CD1c-positive myeloid dendritic cell (primary cell): ENCODE measurements at regions not wholly inside any gene's neighbourhood (a gene's known extent, or its start where the extent isn't known, plus 50 kb on each side); places are given as distances from the start of the nearest gene placed in this dataset.
A peak's percentile ranks its signal among the peaks of the same experiment; 100 is the strongest.
"Not testable (repeated sequence)": the region's sequence is repeated elsewhere in the genome, so short reads cannot be mapped to it uniquely, and the experiment has no call there.

Source experiments
- DNase-seq: peaks from one replicate; pipeline ENCODE4 v3.0.0-alpha.2; 2016; ENCODE audit errors: extremely low spot score

- DNase-seq, result no peak
Measured at GRCh38 chr6:148602136-148602535, 144.7 kb upstream of the UST start.

- no peak for DNase-seq
Measured at GRCh38 chr6:148608199-148608951, 138.5 kb upstream of the UST start.

DNA sequence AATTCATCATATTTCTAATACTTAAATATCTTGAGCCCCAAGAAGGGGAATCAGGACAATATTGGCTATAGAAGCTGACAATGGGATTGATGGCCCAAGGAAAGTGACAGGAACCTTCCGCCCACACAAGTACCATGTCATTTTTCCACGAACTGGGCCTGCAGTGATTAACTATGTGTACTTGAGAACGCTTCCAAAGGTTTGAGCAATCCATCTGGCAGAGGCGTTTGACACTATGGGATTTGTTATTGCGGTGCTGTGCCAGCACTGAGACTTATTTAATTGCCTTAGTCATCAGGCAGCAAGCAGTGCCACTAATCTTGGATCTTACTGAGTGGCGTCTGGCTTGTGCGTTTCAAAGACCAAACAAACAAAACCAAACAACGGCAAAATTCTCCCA lies 135.6 kb upstream of the UST start:
- peak; percentile 64 for DNase-seq

DNA sequence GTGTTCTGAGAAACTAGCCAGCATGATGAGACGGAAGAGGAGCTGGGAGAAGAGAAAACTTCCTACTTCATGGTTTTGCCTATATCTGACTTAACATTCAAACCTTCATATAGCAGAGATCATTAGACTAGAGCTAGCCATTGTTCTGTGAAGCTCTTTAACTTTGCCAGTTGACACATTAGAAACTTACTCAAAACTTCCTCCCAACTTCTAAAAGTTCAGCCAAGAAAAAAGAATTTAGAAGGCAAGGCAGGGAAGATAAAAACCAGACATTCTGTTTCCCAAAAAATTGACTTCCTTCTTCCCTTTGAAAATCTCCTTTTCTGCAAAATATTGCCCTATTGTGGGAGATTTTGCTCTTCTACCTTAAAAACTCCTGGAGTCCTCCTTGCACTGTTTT lies 134.8 kb upstream of the UST start:
- no peak for DNase-seq

DNA sequence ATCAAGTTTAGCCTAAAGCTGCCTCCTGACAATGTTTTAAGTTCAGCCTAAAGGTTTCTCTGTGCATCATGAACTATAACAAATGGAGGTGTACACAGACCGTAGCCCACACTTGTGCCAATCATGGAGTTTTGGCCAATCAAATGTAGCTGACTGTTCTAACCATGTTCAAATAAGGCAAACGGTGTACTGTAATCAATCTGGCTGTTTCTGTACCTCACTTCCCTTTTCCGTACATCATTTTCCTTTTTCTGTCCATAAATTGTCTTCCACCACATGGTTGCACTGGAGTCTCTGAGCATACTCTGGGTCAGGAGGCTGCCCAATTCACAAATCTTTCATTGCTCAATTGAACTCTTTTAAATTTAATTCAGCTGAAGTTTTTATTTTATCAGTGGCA lies 132.2 kb upstream of the UST start:
- no peak for DNase-seq

DNA sequence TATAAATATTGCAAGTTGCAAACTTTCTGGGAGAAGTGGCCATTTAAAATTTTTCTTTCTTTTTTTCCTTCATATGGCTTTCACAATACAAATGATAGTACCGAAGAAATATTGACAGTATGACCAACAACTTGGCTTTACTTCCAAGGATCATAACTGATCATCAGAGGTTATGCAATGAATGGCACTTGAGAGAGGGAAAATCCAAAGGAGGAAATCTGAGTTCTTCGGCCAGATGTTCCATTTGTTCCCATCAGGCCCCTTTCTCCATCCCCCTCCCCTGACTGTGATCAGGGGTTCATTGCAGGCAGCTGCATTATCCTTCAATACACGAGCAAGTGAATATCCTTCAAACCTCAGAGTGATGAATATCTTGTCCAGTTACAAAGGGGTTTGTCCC lies 130.0 kb upstream of the UST start:
- no peak for DNase-seq

- DNase-seq, result peak; percentile 33
Measured at GRCh38 chr6:148617530-148617929, 129.3 kb upstream of the UST start.

DNA sequence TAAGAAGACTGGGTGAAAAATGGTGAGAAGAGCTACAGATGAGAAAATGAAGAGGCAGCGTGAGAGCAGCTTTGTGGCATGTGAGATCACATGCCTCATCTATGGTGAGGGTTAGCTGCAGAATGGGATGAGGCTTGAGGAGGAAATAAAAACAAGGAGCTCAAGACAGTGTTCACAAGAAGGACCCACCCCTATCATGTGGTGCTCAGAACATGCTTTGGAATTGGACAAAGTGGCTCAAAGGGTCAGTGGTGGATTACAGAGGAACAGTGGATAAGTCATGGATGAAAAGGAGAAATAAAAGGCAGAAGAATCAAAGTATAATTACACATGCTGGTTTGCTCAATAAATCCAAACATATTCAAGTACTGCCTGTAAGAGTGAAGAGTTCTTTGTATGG lies 126.9 kb upstream of the UST start:
- DNase-seq, result no peak

DNA sequence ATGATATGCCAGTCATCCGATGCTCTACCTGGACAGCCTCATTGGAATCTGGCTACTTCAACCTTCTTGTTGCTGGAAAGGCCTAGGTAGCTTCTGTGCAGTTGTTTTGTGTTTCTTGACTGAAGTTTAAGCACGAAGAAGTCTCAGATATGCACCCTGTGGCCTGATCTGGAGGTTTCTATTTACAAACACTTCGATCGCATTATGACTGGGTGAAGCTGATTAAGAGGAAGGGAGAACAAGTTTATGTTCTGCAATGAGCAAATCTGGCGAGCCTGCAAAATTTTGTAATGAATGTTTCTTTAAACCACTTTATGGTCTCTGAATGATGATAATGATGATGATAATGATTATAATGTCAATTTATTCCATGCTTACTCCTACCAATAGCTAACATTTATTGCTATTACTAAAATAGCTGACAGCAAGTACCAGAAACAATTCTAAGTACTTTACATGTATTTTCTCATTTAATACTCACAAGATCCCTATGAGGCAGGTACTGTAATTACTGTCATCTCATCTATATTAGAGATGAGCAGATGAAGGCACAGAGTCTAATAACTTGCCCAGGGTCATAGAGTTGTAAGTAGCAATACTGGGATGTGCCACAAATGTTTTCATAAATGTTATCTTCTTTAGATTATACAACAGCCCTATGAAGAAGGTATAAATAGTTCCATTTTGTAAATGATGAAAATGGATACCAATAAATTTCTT lies 126.1 kb upstream of the UST start:
- peak; percentile 71 for DNase-seq

DNA sequence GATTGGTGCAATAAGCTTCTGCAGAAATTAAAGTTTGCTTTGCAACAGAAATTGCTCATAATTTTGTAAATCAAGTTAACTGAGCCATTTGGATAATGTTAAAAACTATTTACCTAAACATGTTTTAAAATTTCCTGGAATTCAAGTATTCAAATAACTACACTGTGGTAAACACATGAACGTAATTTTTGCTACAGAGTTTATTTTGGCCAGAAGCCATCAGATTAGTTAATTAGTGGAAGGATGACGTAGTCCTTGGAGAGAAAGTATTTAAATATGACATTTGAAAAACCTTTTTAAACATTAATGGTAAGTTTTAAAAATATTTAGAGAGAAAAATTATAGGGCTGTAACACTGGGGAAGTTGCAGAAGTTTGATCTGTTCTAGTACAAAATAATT lies 121.2 kb upstream of the UST start:
- no peak for DNase-seq

DNA sequence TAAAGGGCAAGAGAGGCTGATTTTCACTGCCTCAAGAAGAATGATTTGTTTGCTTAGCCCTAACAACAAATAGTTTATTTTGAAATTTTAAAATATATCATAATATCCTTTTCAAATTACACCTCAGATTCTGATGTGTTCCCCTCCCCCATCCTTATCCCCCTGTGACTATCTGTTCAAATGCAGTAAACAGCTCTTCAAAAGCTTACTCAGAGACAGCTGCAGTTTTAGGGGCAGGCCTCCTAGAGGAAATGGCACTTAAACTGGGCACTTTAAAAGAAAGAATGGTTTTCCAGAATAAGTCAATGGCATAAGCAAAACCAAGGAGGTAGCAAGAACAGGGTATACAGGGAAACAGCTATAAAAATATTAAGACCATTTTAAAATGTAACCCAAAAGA lies 118.6 kb upstream of the UST start:
- no peak for DNase-seq

DNA sequence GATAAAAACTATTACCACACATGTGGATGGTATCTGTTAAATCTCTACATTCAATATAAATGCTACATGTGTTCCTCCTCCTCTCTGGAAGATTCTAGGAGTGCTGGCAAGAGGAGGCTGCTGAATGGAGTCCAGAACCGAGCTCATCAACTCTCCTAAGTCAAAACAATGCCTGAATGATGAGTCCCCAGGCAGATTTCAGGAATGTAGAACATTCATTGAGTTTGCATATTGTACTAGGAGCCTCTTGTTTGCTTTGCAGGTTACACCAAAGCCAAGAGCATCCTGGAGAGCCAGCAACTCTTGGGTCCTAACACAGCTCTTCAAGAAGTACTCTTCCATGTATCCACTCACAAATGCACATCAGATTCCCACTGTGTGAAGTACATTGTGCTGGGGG lies 117.6 kb upstream of the UST start:
- no peak for DNase-seq

DNA sequence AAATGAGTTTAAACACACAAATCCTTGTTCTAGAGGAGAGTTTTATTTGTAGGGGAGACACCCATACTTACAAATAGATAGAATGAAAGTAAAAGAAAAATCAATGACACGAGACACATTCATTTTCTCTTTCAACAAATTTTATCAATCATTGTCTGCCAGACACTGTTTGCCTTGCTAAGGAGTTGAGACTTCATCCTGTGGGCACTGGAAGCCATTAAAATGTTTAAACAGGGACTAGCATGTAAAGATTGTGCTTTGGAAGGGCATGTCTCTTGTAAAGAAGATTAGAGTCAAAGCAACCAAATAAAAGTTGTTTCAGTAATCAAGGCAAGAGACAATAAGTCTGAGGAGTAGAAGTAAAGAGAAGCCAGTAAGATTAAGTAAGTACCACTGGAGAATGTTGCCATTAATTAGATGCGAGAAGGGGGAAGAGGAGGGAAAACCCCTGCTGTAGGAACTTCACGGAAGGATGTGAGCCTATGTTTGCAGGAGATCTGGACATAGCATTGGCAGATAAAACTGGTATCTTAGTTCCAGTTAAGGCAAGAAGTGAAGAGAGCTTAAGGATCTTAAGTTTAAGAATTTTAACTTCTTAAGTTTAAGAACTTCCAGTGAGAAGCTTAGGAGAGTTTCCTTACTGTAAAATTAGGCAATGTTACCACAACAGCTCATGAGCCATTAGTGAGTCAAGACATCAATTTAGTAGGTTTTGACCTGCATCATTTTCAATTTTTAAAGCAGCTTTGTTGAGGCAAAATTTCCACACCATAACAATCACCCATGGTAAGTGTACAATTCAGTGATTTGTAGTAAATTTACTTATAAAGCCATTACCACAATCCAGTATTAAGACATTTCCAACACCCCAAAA lies 117.0 kb upstream of the UST start:
- DNase-seq, result no peak

DNA sequence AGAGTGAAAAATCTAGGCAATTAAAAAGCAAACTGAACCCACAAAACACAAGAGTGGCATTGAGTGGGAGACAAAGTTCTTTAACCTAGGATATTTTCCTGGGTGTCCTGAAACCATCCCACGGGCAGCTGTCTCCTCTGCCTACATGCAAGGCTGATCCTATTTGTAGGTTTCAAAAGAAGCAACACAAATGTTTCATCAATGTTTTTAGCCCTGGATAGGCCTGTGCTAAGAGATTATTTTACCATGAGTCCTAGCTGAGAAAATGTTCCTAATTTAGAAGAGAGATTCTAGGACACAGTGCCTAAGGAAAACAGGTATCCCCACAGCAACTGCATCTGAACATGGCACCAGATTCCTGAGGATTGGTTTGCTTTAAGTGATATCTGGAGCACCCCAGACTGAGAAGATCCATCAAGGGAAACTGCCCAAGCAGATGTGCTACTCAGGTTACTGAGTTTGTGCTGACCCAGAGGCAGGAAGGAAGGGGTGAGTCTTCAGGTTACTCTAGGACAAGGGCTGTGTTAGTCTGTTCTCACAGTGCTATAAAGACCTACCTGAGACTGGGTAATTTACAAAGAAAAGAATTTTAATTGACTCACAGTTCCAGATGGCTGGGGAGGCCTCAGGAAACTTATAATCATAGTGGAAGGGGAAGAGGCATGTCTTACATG lies 111.6 kb upstream of the UST start:
- DNase-seq, result no peak

GRCh38 chr6:148641836-148642235 lies 105.0 kb upstream of the UST start:
- DNase-seq, result not testable (repeated sequence)

DNA sequence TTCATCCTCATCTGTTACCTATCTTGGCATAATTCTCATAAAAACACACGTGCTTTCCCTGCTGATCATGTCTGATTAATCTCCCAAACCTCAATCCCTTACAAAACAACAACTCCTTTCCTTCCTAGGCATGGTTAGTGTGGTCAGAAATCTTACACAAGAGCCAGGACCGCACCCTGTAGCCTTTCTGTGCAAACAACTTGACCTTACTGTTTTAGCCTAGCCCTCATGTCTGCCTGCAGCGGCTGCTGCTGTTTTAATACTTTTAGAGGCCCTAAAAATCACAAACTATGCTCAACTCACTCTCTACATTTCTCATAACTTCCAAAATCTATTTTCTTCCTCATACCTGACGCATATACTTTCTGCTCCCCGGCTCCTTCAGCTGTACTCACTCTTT lies 103.6 kb upstream of the UST start:
- not testable (repeated sequence) for DNase-seq

- not testable (repeated sequence) for DNase-seq
Measured at GRCh38 chr6:148645049-148645448, 101.8 kb upstream of the UST start.

- peak; percentile 56 for DNase-seq
Measured at GRCh38 chr6:148648754-148649453, 97.9 kb upstream of the UST start.

- DNase-seq, result peak; percentile 42
Measured at GRCh38 chr6:148649454-148649963, 97.3 kb upstream of the UST start.

DNA sequence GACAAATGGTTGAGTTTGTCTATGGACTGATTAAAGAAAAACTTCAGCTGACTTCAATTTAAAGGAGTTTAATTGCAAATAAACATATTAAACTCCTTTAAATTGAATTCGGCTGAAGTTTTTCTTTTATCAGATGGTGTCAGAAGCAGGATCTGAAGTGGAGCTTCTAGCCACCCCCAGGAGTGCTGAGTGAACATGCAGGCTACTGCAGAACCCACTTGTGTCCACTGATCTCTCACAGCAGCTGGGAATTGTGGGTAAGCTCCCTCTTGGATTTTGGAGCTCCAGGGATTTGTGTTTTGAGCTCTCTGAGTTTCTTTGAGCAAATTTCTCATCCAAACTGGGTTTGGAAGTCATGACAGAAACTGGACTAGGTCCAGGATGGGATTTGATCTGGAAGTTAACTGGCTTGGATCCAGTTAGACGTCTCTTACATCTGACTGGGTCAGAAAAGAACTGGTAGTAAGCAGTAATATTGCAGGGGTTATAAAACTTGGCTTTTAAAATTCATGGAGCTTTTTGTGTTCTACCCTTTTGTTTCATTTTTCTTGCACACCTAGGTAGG lies 95.8 kb upstream of the UST start:
- DNase-seq, result no peak

GRCh38 chr6:148652205-148652604 lies 94.6 kb upstream of the UST start:
- DNase-seq, result no peak
